ENCODE measurements at regions not wholly inside any gene's neighbourhood (a gene's known extent, or its start where the extent isn't known, plus 50 kb on each side); places are given as distances from the start of the nearest gene placed in this dataset.
"Not testable (repeated sequence)": the region's sequence is repeated elsewhere in the genome, so short reads cannot be mapped to it uniquely, and the experiment has no call there.

DNA sequence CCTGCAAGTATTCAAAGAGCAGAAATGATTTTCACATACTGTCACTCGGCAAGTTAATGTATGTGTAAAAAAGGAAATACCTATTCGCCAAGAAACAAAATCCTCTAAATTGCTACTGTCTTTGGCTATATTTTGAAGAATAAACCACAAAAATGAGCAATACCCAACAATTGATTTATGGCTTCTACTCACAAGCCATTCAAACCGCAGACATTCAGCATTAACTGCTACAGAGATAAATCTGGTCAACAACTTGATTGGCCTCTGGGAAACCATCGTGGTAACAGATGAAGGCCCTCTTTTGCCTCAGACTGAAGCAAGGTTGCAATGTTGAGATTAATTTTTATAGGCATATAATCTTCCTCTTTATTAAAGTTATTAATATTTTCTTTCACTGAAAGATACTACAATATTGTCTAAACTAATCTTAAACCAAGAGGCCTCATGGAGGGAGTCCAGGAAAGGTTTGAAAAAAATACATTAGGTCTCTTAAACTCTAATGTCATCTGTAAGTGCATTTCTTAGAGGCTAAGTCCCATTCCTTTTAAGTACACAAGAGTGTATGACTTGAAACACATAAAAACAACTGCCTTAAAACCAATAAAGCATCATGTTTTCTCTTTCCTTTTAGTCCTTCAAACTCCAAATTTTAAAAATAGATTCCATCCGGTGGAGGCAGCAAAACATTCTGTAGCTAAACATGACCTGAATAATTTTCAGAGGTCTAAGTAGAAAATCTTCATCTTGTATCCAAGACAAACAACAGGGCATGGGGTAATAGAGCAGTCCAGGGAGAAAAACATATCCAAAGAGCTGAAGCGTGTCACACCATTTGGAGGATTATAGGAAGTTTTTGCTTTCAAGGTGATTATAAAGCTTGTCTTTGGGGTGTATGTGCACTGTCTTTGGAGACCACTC is 162.4 kb upstream of the TGFBR2 start:
- Mint-ChIP-seq H3K27me3 (ENCODE audit: insufficient read depth) (no peaks in the 10 kb centered on the region), H3K27ac (no peak overlapping the region), H3K36me3 (ENCODE audit: low read depth) (peaks cover 2% of the 10 kb centered on the region), H3K9me3 (peaks cover 8% of the 10 kb centered on the region), H3K4me1 (ENCODE audit: low read depth) (no peaks in the 10 kb centered on the region), H3K4me3 (no peak overlapping the region)
- no peak for DNase-seq (ENCODE audit: low spot score)
- intact Hi-C loops (cut with micrococcal nuclease): loop anchor here (10.0 kb wide), 1 partner anchor 329 kb away; no protein-coding TSS in a partner anchor

DNA sequence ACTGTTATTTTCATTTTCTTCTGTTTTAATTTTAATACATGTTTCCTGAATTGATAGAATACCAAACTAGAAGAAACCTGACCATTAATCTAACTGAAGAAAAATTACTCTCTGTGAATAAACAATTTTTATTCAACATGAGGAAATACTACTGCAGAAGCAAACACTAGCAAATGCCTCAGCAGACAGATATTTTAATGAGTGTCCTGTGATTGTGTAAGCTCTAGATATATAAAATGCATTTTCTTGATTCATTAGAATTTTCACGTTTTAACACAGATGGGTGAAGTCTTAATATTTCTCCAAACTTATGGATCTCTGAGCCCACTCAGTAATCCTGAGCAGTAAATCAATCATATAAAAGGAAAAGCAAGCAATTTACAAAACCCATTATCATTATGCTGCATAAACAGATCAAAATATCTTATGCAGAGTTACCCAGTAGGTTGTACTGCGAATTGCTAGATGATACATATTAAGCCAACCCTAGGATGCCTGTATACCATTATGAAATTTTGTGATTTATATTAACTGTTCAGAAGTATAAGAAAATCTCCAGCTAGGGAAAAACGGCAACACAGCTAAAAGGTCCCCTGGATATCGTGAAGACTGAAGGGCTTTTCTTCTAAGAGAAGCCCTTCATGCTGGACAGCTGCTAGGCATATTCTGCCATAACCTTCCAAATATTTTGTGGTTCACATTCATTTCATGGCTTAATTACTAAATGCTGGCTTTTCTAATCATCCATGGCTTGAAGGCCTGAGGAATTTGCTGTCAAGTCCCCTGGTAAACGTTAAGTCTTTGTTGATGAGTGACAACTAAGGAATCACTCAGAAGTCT is 157.7 kb upstream of the TGFBR2 start:
- Mint-ChIP-seq H3K36me3 (ENCODE audit: low read depth) (peaks cover 3% of the 10 kb centered on the region), H3K27me3 (ENCODE audit: insufficient read depth) (no peaks in the 10 kb centered on the region), H3K4me1 (ENCODE audit: low read depth) (no peaks in the 10 kb centered on the region), H3K9me3 (peaks cover 15% of the 10 kb centered on the region), H3K27ac (no peak overlapping the region), H3K4me3 (no peak overlapping the region)
- no peak for DNase-seq (ENCODE audit: low spot score)
- intact Hi-C loops (cut with micrococcal nuclease): loop anchor here (10.0 kb wide), 1 partner anchor 334 kb away; no protein-coding TSS in a partner anchor

GRCh38 chr3:30449290-30449632 is 157.1 kb upstream of the TGFBR2 start:
- no peak overlapping the region for H3K27ac Mint-ChIP-seq
- intact Hi-C loops (cut with micrococcal nuclease): loop anchor here (10.0 kb wide), 1 partner anchor 334 kb away; no protein-coding TSS in a partner anchor
- H3K4me3 Mint-ChIP-seq: no peak overlapping the region

DNA sequence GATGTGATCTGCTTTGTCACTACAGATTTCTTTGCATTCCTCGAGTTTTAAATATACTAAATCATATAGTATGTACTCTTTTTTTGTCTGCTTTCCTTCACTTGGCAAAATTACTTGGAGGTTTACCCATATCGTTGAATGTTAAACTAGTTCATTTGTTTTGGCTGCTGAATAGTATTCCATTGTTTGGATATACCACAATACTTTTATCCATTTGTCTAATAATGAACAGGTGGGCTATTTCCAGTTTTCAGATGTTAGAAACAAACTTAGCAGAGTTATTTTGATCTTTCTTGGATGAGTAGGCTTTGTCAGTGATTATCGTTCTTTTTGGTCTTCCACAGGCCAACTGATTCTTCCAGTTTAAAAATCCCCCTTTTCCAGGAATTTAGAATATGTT is 154.0 kb upstream of the TGFBR2 start:
- peaks cover 2% of the 10 kb centered on the region for H3K27me3 Mint-ChIP-seq (ENCODE audit: insufficient read depth)
- H3K4me1 Mint-ChIP-seq (ENCODE audit: low read depth): no peaks in the 10 kb centered on the region
- no peak overlapping the region for H3K4me3 Mint-ChIP-seq
- no peak overlapping the region for H3K27ac Mint-ChIP-seq
- intact Hi-C loops (cut with micrococcal nuclease): no loop called here
- peaks cover 27% of the 10 kb centered on the region for H3K9me3 Mint-ChIP-seq
- H3K36me3 Mint-ChIP-seq (ENCODE audit: low read depth): peaks cover 6% of the 10 kb centered on the region
- DNase-seq (ENCODE audit: low spot score): no peak

More at GRCh38 chr3:30449290-30449632, 157.1 kb upstream of the TGFBR2 start:
- Mint-ChIP-seq H3K4me1 (ENCODE audit: low read depth) (no peaks in the 10 kb centered on the region), H3K9me3 (peaks cover 19% of the 10 kb centered on the region), H3K36me3 (ENCODE audit: low read depth) (peaks cover 6% of the 10 kb centered on the region), H3K27me3 (ENCODE audit: insufficient read depth) (no peaks in the 10 kb centered on the region)
- DNase-seq (ENCODE audit: low spot score): no peak

DNA sequence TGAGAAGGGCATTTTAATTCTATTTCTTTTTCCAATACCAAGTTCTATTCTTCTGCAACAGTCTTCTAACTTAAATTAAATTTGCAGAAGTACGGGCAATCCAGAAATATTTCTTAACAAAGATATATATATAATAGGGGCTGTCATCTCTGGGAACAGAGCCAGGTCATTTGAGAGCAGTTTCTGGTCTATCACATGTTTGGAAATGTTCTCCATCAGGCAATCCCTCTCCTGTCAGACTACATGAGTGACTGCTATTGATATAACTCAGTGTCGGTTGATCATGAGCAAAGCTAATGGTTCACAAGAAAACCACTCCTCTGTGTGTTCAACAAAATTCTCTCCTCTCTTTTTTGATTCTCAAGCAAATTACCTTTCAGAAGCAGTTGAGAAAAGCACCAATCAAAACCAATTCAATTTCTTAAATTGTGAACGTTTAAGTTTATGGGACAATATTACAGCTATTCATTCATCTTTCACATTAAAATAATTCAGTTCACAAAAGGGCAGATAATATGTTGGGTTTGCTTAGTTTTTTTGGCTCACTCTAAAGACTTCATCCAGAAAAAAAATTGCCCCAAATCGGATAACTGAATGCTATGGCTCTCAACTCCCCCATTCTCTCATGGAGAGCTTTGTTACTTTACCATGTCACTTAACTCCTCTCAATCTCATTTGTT is 152.9 kb upstream of the TGFBR2 start:
- no peak for DNase-seq (ENCODE audit: low spot score)
- Mint-ChIP-seq H3K27ac (no peak overlapping the region), H3K9me3 (peaks cover 28% of the 10 kb centered on the region), H3K4me1 (ENCODE audit: low read depth) (no peaks in the 10 kb centered on the region), H3K36me3 (ENCODE audit: low read depth) (peaks cover 8% of the 10 kb centered on the region), H3K27me3 (ENCODE audit: insufficient read depth) (peaks cover 2% of the 10 kb centered on the region), H3K4me3 (no peak overlapping the region)
- intact Hi-C loops (cut with micrococcal nuclease): no loop called here

- intact Hi-C loops (cut with micrococcal nuclease): no loop called here
- H3K36me3 Mint-ChIP-seq (ENCODE audit: low read depth): peaks cover 8% of the 10 kb centered on the region
- H3K27ac Mint-ChIP-seq: no peak overlapping the region
- H3K27me3 Mint-ChIP-seq (ENCODE audit: insufficient read depth): peaks cover 2% of the 10 kb centered on the region
- H3K4me3 Mint-ChIP-seq: no peak overlapping the region
- no peak for DNase-seq (ENCODE audit: low spot score)
- no peaks in the 10 kb centered on the region for H3K4me1 Mint-ChIP-seq (ENCODE audit: low read depth)
- peaks cover 32% of the 10 kb centered on the region for H3K9me3 Mint-ChIP-seq
Measured at GRCh38 chr3:30454636-30455035, 151.8 kb upstream of the TGFBR2 start.

- H3K4me3 Mint-ChIP-seq; H3K4me1 Mint-ChIP-seq (ENCODE audit: low read depth); intact Hi-C loops (cut with micrococcal nuclease); DNase-seq (ENCODE audit: low spot score); H3K27me3 Mint-ChIP-seq (ENCODE audit: insufficient read depth); H3K27ac Mint-ChIP-seq; H3K36me3 Mint-ChIP-seq (ENCODE audit: low read depth): not testable (repeated sequence)
- H3K9me3 Mint-ChIP-seq: peaks cover 34% of the 10 kb centered on the region
Measured at GRCh38 chr3:30455112-30455511, 151.3 kb upstream of the TGFBR2 start.

DNA sequence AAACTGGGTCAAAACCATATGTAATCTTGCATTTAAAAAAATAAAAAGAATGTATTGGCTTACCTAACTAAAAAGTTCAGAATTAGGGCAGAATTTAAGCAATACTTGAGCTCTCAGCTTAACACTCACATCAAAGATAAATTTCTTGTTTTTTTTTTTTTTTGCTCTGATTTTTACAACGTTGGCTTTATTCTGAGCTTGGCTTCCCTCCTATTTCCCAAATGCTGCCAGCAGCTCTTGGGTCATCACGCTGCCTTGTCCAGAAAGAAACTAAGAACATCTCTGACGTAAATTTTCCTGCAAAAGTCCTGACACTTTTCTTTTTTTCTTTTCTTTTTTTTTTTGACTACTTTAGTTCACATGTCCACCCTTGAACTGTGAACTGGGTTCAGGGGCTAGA is 150.6 kb upstream of the TGFBR2 start:
- no peak for DNase-seq (ENCODE audit: low spot score)
- Mint-ChIP-seq H3K27me3 (ENCODE audit: insufficient read depth) (peaks cover 2% of the 10 kb centered on the region), H3K4me1 (ENCODE audit: low read depth) (no peaks in the 10 kb centered on the region), H3K4me3 (no peak overlapping the region), H3K9me3 (peaks cover 33% of the 10 kb centered on the region), H3K27ac (no peak overlapping the region), H3K36me3 (ENCODE audit: low read depth) (peaks cover 8% of the 10 kb centered on the region)
- intact Hi-C loops (cut with micrococcal nuclease): no loop called here

DNA sequence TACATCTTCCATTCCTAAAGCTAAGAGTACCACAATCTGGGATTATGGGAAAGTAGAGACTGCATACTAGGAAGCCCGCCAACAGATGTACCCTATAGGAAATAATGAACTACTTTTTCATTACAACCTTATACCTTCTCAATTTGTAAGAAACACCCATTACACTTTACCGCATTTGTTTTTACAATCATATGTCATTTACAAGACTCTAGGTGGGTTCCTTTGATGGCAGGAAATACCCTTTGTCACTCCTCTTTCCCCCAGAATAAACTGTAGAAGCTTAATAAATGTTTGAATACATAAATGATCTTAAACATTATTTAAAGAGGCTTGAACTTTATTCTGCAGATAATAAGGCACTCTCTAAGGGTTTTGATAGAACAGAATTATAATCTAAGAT is 150.1 kb upstream of the TGFBR2 start:
- DNase-seq (ENCODE audit: low spot score): no peak
- H3K27me3 Mint-ChIP-seq (ENCODE audit: insufficient read depth): peaks cover 2% of the 10 kb centered on the region
- no peak overlapping the region for H3K27ac Mint-ChIP-seq

DNA sequence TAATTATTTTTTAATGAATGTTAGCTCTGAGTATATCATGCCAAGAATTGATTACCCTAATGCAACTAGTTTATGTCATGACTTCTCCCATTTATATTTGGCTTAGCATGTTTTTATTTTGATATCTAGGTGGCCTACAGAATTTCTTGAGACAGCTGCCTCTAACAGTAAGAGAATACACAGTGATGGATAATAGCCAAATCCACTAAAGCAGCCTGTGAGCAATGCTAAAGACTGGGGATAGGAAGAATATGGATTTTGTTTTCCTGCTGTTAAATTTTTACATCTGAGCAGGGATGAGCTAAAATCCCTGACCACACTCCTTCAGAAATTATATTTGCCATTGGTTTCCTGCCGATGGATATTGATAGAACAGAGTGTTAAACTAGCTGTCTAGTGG is 149.3 kb upstream of the TGFBR2 start:
- intact Hi-C loops (cut with micrococcal nuclease): no loop called here
- no peak for DNase-seq (ENCODE audit: low spot score)
- Mint-ChIP-seq H3K4me1 (ENCODE audit: low read depth) (no peaks in the 10 kb centered on the region), H3K9me3 (peaks cover 32% of the 10 kb centered on the region), H3K4me3 (no peak overlapping the region), H3K27ac (no peak overlapping the region), H3K27me3 (ENCODE audit: insufficient read depth) (peaks cover 2% of the 10 kb centered on the region), H3K36me3 (ENCODE audit: low read depth) (peaks cover 8% of the 10 kb centered on the region)

More for the DNA sequence above, 150.1 kb upstream of the TGFBR2 start:
- Mint-ChIP-seq H3K4me3 (no peak overlapping the region), H3K9me3 (peaks cover 33% of the 10 kb centered on the region), H3K36me3 (ENCODE audit: low read depth) (peaks cover 8% of the 10 kb centered on the region), H3K4me1 (ENCODE audit: low read depth) (no peaks in the 10 kb centered on the region)
- intact Hi-C loops (cut with micrococcal nuclease): no loop called here

GRCh38 chr3:30457726-30458125 is 148.7 kb upstream of the TGFBR2 start:
- H3K27ac Mint-ChIP-seq: no peak overlapping the region
- H3K36me3 Mint-ChIP-seq (ENCODE audit: low read depth): peaks cover 5% of the 10 kb centered on the region
- no peak for DNase-seq (ENCODE audit: low spot score)
- peaks cover 2% of the 10 kb centered on the region for H3K27me3 Mint-ChIP-seq (ENCODE audit: insufficient read depth)
- intact Hi-C loops (cut with micrococcal nuclease): no loop called here
- no peaks in the 10 kb centered on the region for H3K4me1 Mint-ChIP-seq (ENCODE audit: low read depth)
- no peak overlapping the region for H3K4me3 Mint-ChIP-seq
- H3K9me3 Mint-ChIP-seq: peaks cover 26% of the 10 kb centered on the region

DNA sequence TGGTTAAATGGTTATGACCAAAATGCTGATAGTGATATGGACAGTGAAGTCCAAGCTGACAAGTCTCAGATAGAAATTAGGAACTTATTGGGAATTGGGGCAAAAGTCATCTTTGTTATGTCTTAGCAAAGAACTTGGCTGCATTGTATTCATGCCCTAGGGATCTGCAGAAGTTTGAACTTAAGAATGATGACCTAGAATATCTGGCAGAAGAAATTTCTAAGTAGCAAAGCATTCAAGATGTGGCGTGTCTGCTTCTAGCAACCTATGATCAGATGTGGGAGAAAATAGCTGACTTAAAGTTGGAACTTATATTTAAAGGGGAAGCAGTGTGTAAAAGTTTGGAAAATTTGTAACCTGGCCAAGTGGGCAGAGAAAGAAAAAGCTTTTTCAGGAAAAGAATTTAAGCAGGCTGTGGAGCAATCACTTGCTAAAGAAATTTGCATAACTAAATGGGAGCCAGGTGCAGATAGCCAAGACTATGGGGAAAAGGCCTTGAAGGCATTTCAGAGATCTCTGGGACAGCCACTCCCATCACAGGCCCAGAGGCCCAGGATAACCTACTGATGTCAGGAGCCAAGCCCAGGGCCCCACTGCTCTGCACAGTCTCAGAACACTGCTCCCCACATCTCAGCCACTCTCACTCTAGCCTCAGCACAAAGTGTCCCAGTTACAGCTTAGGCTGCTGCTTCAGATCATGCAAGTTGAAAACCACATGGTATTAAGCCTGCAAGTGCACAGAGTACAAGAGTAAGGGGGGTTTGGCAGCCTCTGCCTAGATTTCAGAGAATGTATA is 147.8 kb upstream of the TGFBR2 start:
- Mint-ChIP-seq H3K36me3 (ENCODE audit: low read depth) (peaks cover 5% of the 10 kb centered on the region), H3K9me3 (peaks cover 26% of the 10 kb centered on the region), H3K4me3 (no peak overlapping the region), H3K4me1 (ENCODE audit: low read depth) (no peaks in the 10 kb centered on the region), H3K27me3 (ENCODE audit: insufficient read depth) (peaks cover 2% of the 10 kb centered on the region), H3K27ac (no peak overlapping the region)
- intact Hi-C loops (cut with micrococcal nuclease): no loop called here
- DNase-seq (ENCODE audit: low spot score): no peak

All from activated T-helper 1 cell treated with anti-CD3 and anti-CD28 coated beads, Interleukin-12 subunit alpha, Interleukin-12 subunit beta, Interleukin-2, Interleukin-4 antibody, amounts not matched to agents 30 ng/mL and 10 ng/mL and 1 ng/mL, durations not matched to agents 14 hours and 24 hours and 36 hours (primary cell).